CD4-positive, alpha-beta memory T cell (primary cell): ENCODE measurements at regions not wholly inside any gene's neighbourhood (a gene's known extent, or its start where the extent isn't known, plus 50 kb on each side); places are given as distances from the start of the nearest gene placed in this dataset.
"Not testable (repeated sequence)": the region's sequence is repeated elsewhere in the genome, so short reads cannot be mapped to it uniquely, and the experiment has no call there.

ENCODE experiments used
- CTCF ChIA-PET: fragments of 350-600 bp; sonication (Branson Sonifier 250); formaldehyde crosslinking; loops from one replicate; lab custom pipeline; 2021; ENCODE audit warnings: inconsistent platforms; ENCODE audit not compliant: partially characterized antibody; lab: Charles Lee
- POLR2A ChIA-PET: fragments of 350-600 bp; sonication (Branson Sonifier 250); formaldehyde crosslinking; loops from one replicate; lab custom pipeline; 2021; ENCODE audit not compliant: partially characterized antibody; lab: Charles Lee
- DNase-seq, 5 donors: peaks; one replicate each; pipeline versions ENCODE4 v3.0.0 to v3.0.0-alpha.2; 2020 to 2022; ENCODE audit warnings: mixed read lengths in 1 of 5
- H3K27ac ChIP-seq: one replicate; pipeline ENCODE4 v1.7.0; 2013; ENCODE audit warnings: low read depth, low read length
- H3K27me3 ChIP-seq: 2 replicates; pipeline ENCODE4 v1.7.0; 2013; ENCODE audit warnings: mild to moderate bottlenecking, low read length, moderate library complexity; ENCODE audit not compliant: insufficient read depth
- H3K36me3 ChIP-seq: 2 replicates; pipeline ENCODE4 v1.7.0; 2013; ENCODE audit warnings: mild to moderate bottlenecking, low read length, moderate library complexity; ENCODE audit not compliant: insufficient read depth
- H3K4me1 ChIP-seq: 2 replicates; pipeline ENCODE4 v1.7.0; 2013; ENCODE audit warnings: mild to moderate bottlenecking, low read length, moderate library complexity; ENCODE audit not compliant: insufficient read depth
- H3K4me3 ChIP-seq, 2 donors: one replicate each; pipeline ENCODE4 v1.7.0; 2013; ENCODE audit warnings: low read length in 2 of 2, mild to moderate bottlenecking in 1 of 2
- H3K9me3 ChIP-seq, 2 donors: one replicate each; pipeline ENCODE4 v1.7.0; 2013; ENCODE audit warnings: low read length in 2 of 2, control low read depth in 1 of 2; ENCODE audit not compliant: control insufficient read depth in 1 of 2
- H3K27ac Mint-ChIP-seq, 7 donors: one replicate each; pipeline ENCODE4 v1.8.0; 2020 to 2021; ENCODE audit warnings: mixed read lengths in 7 of 7, mild to moderate bottlenecking in 6 of 7, inconsistent platforms in 3 of 7, moderate library complexity in 3 of 7
- H3K27me3 Mint-ChIP-seq, 2 donors: one replicate each; pipeline ENCODE4 v1.8.0; 2020 to 2021; ENCODE audit warnings: mixed read lengths in 2 of 2
- H3K36me3 Mint-ChIP-seq, 2 donors: one replicate each; pipeline ENCODE4 v1.8.0; 2020 to 2021; ENCODE audit warnings: mixed read lengths in 2 of 2, inconsistent platforms in 1 of 2, mild to moderate bottlenecking in 1 of 2
- H3K4me1 Mint-ChIP-seq, 4 donors: one replicate each; pipeline ENCODE4 v1.8.0; 2020 to 2021; ENCODE audit warnings: mixed read lengths in 4 of 4, mild to moderate bottlenecking in 1 of 4
- H3K4me3 Mint-ChIP-seq, 8 donors: one replicate each; pipeline ENCODE4 v1.8.0; 2020 to 2021; ENCODE audit warnings: mixed read lengths in 8 of 8, mild to moderate bottlenecking in 7 of 8, moderate library complexity in 6 of 8, inconsistent platforms in 3 of 8
- H3K9me3 Mint-ChIP-seq, 8 donors: one replicate each; pipeline ENCODE4 v1.8.0; 2020 to 2021; ENCODE audit warnings: mixed read lengths in 8 of 8, mild to moderate bottlenecking in 5 of 8, inconsistent platforms in 3 of 8, moderate library complexity in 1 of 8
- intact Hi-C: fragments of 100-400 bp; cut with micrococcal nuclease; formaldehyde crosslinking; loops from one replicate; pipeline ENCODE4 v1.15.1; 2023

DNA sequence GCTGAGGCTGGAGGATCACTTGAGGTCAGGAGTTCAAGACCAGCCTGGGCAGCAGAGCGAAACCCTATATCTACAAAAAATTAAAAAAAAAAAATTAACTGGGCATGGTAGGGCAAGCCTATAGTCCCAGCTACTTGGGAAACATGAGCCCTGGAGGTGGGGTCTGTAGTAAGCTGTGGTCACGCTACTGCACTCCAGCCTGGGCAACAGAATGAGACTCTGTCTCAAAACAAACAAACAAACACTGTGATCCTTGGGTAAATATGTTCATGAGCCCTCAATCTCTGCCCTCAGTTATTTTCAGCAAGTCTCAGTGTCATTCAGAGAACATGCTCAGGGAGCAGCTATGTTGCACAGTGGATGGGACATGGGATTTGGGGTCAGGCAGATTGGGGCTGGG lies 76.2 kb downstream of the PTTG1 start:
- Mint-ChIP-seq H3K4me1 (peaks cover 0 to 1% (median 0%) of the 10 kb centered on the region in 4 donors), H3K36me3 (no peaks in the 10 kb centered on the region), H3K4me3 (no peak overlapping the region), H3K27me3 (no peaks in the 10 kb centered on the region), H3K9me3 (no peaks in the 10 kb centered on the region), H3K27ac (no peak overlapping the region)
- Histone ChIP-seq H3K9me3 (no peaks in the 10 kb centered on the region), H3K4me1 (no peaks in the 10 kb centered on the region), H3K36me3 (no peaks in the 10 kb centered on the region), H3K27me3 (no peaks in the 10 kb centered on the region), H3K27ac (no peak overlapping the region), H3K4me3 (no peak overlapping the region)
- POLR2A ChIA-PET, result interaction anchor here (1.2 kb wide), 1 partner anchor 8 kb away, joined by 3 read pairs; no protein-coding TSS in a partner anchor
- intact Hi-C loops, result no loop called here
- CTCF ChIA-PET, result interaction anchor here (1.0 to 1.7 kb wide), 3 partner anchors 11 to 59 kb away, joined by 3 to 11 read pairs (median 4); no protein-coding TSS in a partner anchor
- no peak for DNase-seq

DNA sequence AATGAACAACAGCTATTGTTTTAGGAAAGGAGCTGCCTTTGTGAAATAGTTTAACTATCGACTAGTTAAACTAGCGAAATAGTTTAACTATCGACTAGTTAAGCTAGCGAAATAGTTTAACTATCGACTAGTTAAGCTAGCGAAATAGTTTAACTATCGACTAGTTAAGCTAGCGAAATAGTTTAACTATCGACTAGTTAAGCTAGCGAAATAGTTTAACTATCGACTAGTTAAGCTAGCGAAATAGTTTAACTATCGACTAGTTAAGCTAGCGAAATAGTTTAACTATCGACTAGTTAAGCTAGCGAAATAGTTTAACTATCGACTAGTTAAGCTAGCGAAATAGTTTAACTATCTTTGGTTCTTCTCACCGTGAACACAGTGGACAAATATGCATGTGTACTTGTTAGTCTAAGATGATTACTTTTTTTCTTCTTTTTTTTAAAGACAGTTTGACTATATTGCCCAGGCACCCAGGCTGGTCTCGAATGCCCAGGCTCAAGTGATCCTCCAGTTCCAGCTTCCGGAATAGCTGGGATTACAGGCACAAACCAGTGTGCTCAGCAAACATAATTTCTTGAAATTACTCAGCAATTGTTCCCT lies 76.9 kb downstream of the PTTG1 start:
- H3K9me3 ChIP-seq, H3K27me3 ChIP-seq, H3K36me3 Mint-ChIP-seq, H3K27me3 Mint-ChIP-seq, H3K4me1 Mint-ChIP-seq, H3K4me1 ChIP-seq, H3K4me3 Mint-ChIP-seq, H3K4me3 ChIP-seq, H3K27ac Mint-ChIP-seq, H3K36me3 ChIP-seq, POLR2A ChIA-PET, DNase-seq, intact Hi-C loops, H3K27ac ChIP-seq, H3K9me3 Mint-ChIP-seq: not testable (repeated sequence)
- CTCF ChIA-PET, result interaction anchor here (1.5 to 1.7 kb wide), 2 partner anchors 10 to 60 kb away, joined by 4 to 11 read pairs; no protein-coding TSS in a partner anchor

DNA sequence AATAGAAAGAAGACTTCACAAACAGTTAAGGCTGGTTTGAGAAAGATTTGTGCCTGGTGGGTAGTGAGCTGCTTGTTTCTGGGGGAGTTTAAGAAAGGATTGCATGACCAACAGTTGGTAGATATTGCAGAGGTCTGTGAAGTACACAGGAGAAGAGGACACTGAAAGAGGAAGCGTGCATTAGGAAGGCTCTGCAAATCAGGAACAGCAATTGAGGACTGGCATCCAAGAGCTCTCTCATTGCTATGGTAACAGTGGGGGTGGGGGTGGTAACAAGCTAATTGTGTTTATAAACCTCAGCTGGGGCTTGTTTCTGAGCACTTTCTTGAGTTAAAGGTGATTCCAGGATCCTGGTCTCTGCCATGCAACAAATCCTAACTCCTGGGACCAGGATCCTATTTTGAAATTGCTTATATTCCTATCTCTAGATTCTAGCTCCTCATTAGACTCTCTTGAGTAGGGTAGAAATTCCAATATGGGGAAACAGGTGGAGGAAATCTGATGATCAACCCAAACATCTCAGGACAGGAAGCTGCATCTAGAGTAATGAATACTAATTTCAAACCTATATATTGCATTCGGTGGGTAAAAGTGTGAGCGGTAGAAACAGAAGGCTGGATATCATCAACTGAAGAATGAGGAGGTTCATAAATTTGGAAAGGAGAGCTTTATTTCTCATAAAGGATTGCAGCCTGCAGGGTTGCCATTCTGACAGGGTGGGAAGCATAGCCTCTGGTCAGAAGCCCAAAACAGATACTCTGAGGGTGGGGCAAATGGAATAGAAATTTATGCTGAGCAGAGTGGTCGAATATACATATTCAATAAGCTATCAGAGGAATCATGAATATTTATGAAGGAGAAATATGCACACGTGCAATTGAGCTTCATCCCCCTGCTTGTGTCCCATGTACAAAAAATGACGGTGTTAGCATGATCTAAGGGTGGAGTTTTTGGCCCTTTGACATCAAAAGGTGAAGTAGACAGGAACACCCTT lies 79.4 kb downstream of the PTTG1 start:
- POLR2A ChIA-PET, result no interaction called here
- no peak overlapping the region for H3K27ac Mint-ChIP-seq

DNA sequence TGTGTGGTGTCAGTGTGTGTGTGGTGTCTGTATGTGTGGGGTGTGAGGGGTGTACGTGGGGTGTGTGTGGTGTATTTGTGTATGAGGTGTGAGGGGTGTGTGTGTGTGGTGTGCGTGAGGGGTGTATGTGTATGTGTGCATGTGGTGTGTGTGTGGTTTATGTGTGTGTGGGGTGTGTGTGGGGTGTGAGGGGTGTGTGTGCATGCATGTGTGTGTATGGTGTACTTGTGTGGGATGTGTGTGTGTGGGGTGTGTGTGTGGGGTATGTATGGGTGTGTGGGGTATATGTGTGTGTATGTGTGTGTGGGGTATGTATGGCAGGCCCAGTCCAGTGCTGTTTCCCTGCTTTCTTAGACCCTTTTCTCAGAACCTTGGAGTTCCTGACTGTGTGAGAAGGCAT lies 83.3 kb downstream of the PTTG1 start:
- Histone ChIP-seq H3K27ac (no peak overlapping the region), H3K36me3 (no peaks in the 10 kb centered on the region), H3K4me3 (no peak overlapping the region), H3K27me3 (no peaks in the 10 kb centered on the region), H3K9me3 (no peaks in the 10 kb centered on the region), H3K4me1 (peaks cover 35% of the 10 kb centered on the region)
- H3K36me3 Mint-ChIP-seq, result no peaks in the 10 kb centered on the region
- no peaks in the 10 kb centered on the region for H3K9me3 Mint-ChIP-seq
- intact Hi-C loops, result loop anchor here (5.0 kb wide), 2 partner anchors 83 to 1187 kb away; partner anchors contain the start of gene PTTG1
- CTCF ChIA-PET, result interaction anchor here (9.1 kb wide), 1 partner anchor 65 kb away, joined by 192 read pairs; no protein-coding TSS in a partner anchor
- peaks cover 25 to 35% (median 26%) of the 10 kb centered on the region in 4 donors for H3K4me1 Mint-ChIP-seq
- POLR2A ChIA-PET, result no interaction called here
- no peak overlapping the region for H3K4me3 Mint-ChIP-seq
- no peak for DNase-seq
- peak overlapping the region in 4 of 7 donors; percentile 44 to 95 (median 89) for H3K27ac Mint-ChIP-seq
- H3K27me3 Mint-ChIP-seq, result no peaks in the 10 kb centered on the region

More for the DNA sequence above, 79.4 kb downstream of the PTTG1 start:
- Histone ChIP-seq H3K4me3 (no peak overlapping the region), H3K36me3 (no peaks in the 10 kb centered on the region), H3K9me3 (no peaks in the 10 kb centered on the region), H3K27ac (no peak overlapping the region), H3K27me3 (no peaks in the 10 kb centered on the region), H3K4me1 (peaks cover 6% of the 10 kb centered on the region)
- Mint-ChIP-seq H3K36me3 (no peaks in the 10 kb centered on the region), H3K4me3 (no peak overlapping the region), H3K9me3 (no peaks in the 10 kb centered on the region), H3K4me1 (peaks cover 6 to 7% (median 7%) of the 10 kb centered on the region in 4 donors), H3K27me3 (no peaks in the 10 kb centered on the region)
- intact Hi-C loops, result no loop called here
- no peak for DNase-seq
- CTCF ChIA-PET, result interaction anchor here (1.1 to 3.4 kb wide), 4 partner anchors 15 to 62 kb away, joined by 3 to 16 read pairs (median 4); no protein-coding TSS in a partner anchor

- Histone ChIP-seq H3K27ac (peak overlapping the region; percentile 54), H3K9me3 (no peaks in the 10 kb centered on the region), H3K27me3 (no peaks in the 10 kb centered on the region), H3K36me3 (no peaks in the 10 kb centered on the region), H3K4me3 (peak overlapping the region in 1 of 2 donors; percentile 26), H3K4me1 (peaks cover 35% of the 10 kb centered on the region)
- Mint-ChIP-seq H3K27ac (peak overlapping the region; percentile 89 to 98 (median 95)), H3K36me3 (no peaks in the 10 kb centered on the region), H3K4me1 (peaks cover 25 to 35% (median 26%) of the 10 kb centered on the region in 4 donors), H3K9me3 (no peaks in the 10 kb centered on the region), H3K4me3 (peak overlapping the region; percentile 19 to 73 (median 52)), H3K27me3 (no peaks in the 10 kb centered on the region)
- DNase-seq, result peak; percentile 79 to 93 (median 86)
- CTCF ChIA-PET, result interaction anchor here (1.8 to 9.1 kb wide), 8 partner anchors 11 to 281 kb away, joined by 4 to 192 read pairs (median 8); no protein-coding TSS in a partner anchor
- POLR2A ChIA-PET, result interaction anchor here (0.8 to 2.9 kb wide), 9 partner anchors 9 to 68 kb away, joined by 3 to 15 read pairs (median 4); no protein-coding TSS in a partner anchor
- intact Hi-C loops, result loop anchor here (1.0 to 5.0 kb wide), 3 partner anchors 38 to 1186 kb away; partner anchors contain the start of gene PTTG1
Observed at GRCh38 chr5:160506006-160507004, 84.7 kb downstream of the PTTG1 start.

- H3K27me3 ChIP-seq, result no peaks in the 10 kb centered on the region
- Mint-ChIP-seq H3K9me3 (no peaks in the 10 kb centered on the region), H3K36me3 (no peaks in the 10 kb centered on the region), H3K4me3 (peak overlapping the region in 7 of 8 donors; percentile 19 to 73 (median 52)), H3K27me3 (no peaks in the 10 kb centered on the region), H3K27ac (peak overlapping the region; percentile 89 to 98 (median 95)), H3K4me1 (peaks cover 25 to 35% (median 26%) of the 10 kb centered on the region in 4 donors)
- no peak for DNase-seq
- ChIA-PET POLR2A (interaction anchor here (1.1 to 2.9 kb wide), 5 partner anchors 30 to 69 kb away, joined by 5 to 15 read pairs (median 10); no protein-coding TSS in a partner anchor), CTCF (interaction anchor here (1.1 to 9.1 kb wide), 10 partner anchors 12 to 280 kb away, joined by 3 to 192 read pairs (median 8); partner anchors contain the start of gene SLU7)
- H3K9me3 ChIP-seq, result no peaks in the 10 kb centered on the region
- H3K4me3 ChIP-seq, result no peak overlapping the region
- intact Hi-C loops, result loop anchor here (5.0 kb wide), 2 partner anchors 85 to 1185 kb away; partner anchors contain the start of gene PTTG1
- H3K36me3 ChIP-seq, result no peaks in the 10 kb centered on the region
- H3K4me1 ChIP-seq, result peaks cover 35% of the 10 kb centered on the region
- peak overlapping the region; percentile 54 for H3K27ac ChIP-seq
Observed at GRCh38 chr5:160507221-160507721, 85.6 kb downstream of the PTTG1 start.
